ENCODE measurements at regions not wholly inside any gene's neighbourhood (a gene's known extent, or its start where the extent isn't known, plus 50 kb on each side); places are given as distances from the start of the nearest gene placed in this dataset.
"Not testable (repeated sequence)": the region's sequence is repeated elsewhere in the genome, so short reads cannot be mapped to it uniquely, and the experiment has no call there.

DNA sequence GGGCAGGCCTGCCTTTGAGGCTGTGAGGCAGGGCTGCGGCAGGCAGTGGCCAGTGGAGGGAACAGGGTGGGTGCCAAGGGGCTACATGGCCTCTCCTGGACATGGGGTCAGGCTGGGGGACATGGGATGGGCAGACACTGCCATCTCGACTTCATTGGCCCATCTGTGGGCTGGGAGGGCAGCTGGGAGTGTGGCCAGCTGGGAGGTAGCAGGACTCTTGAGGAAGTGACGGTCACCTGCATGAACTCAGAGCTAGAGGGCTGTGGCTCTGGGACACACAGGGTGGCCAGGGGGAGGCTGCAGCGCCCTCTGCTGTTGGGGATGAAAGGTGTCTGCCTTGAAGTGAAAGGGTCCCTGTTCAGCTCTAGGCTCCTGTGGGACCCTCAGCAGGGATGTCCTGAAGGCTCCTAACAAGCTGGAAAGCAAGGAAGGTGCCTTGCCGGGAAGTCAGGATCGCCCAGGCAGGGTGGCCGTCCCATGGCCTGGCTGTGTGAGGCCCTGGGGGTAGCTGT, 244.0 kb downstream of the ANKRD30B start:
- H3K27me3 Mint-ChIP-seq, CTCF ChIA-PET: not testable (repeated sequence)

DNA sequence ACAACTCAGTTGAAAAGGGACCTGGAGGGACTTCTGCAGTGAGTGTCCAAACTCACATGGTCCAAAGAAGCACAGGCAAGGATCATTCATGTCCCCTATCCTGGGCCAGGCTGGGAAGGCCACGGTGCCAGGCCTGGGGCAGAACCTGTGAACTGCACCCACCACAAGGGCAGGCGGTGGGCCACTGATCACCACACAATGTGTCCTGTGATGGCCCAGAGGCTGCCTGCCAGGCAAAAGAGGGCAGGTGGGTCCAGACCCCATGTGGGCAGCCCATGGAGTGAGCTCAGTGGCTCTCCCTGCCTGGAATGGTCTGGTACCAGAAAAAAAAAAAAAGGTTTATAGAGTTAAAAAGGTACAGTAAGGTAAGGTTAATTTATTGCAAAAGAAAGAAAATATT, 244.8 kb downstream of the ANKRD30B start:
- H3K4me3 ChIP-seq (ENCODE audit: low read length); H3K27ac ChIP-seq (ENCODE audit: low read depth in 1 of 2, low read length in 2 of 2); H3K36me3 ChIP-seq (ENCODE audit: insufficient read depth, low read length); DNase-seq; H3K36me3 Mint-ChIP-seq (ENCODE audit: low read depth); H3K27ac Mint-ChIP-seq; H3K9me3 Mint-ChIP-seq; CTCF ChIA-PET; H3K27me3 ChIP-seq (ENCODE audit: control insufficient read depth in 1 of 2, insufficient read depth in 2 of 2, low read length in 2 of 2); H3K4me1 Mint-ChIP-seq (ENCODE audit: low read depth); H3K27me3 Mint-ChIP-seq; POLR2A ChIA-PET; ATAC-seq (ENCODE audit: poor library complexity); H3K4me3 Mint-ChIP-seq; intact Hi-C loops (cut with DNase I, micrococcal nuclease); H3K4me1 ChIP-seq (ENCODE audit: insufficient read depth, low read length): not testable (repeated sequence)
- peaks cover 0 to 10% of the 10 kb centered on the region in 2 experiments for H3K9me3 ChIP-seq (ENCODE audit: control insufficient read depth in 1 of 2, insufficient read depth in 1 of 2, low read length in 2 of 2)

More for the DNA sequence above, 244.0 kb downstream of the ANKRD30B start:
- H3K9me3 ChIP-seq (ENCODE audit: control insufficient read depth in 1 of 2, insufficient read depth in 1 of 2, low read length in 2 of 2); H3K36me3 Mint-ChIP-seq (ENCODE audit: low read depth); H3K27ac ChIP-seq (ENCODE audit: low read depth in 1 of 2, low read length in 2 of 2); H3K4me1 ChIP-seq (ENCODE audit: insufficient read depth, low read length); DNase-seq; H3K27ac Mint-ChIP-seq; ATAC-seq (ENCODE audit: poor library complexity); H3K27me3 ChIP-seq (ENCODE audit: control insufficient read depth in 1 of 2, insufficient read depth in 2 of 2, low read length in 2 of 2); H3K36me3 ChIP-seq (ENCODE audit: insufficient read depth, low read length); POLR2A ChIA-PET; H3K4me3 ChIP-seq (ENCODE audit: low read length); H3K9me3 Mint-ChIP-seq; H3K4me3 Mint-ChIP-seq; H3K4me1 Mint-ChIP-seq (ENCODE audit: low read depth); intact Hi-C loops (cut with DNase I, micrococcal nuclease): not testable (repeated sequence)

DNA sequence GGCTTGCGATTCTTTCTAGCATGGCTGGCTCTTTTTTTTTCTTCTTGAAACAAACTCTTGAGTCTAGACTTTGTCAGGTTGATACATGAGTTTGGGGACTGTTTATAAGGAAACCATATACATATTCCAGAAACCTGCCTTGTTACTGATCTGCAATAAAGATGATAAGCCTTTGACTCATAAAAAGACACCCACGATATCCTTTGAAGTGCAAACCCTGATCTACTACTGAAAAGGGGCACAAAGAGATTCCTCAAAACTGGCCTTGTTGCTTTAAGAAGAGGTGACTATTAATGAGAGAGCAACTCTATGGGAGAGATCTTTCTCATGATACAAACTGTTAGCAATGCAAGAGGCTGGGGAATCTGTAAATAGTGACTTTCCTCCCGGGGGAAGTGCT, 247.1 kb downstream of the ANKRD30B start:
- H3K4me1 Mint-ChIP-seq (ENCODE audit: low read depth); intact Hi-C loops (cut with DNase I, micrococcal nuclease); H3K36me3 ChIP-seq (ENCODE audit: insufficient read depth, low read length); DNase-seq; CTCF ChIA-PET; POLR2A ChIA-PET; H3K27ac ChIP-seq (ENCODE audit: low read depth in 1 of 2, low read length in 2 of 2); H3K36me3 Mint-ChIP-seq (ENCODE audit: low read depth); H3K4me3 Mint-ChIP-seq; H3K27ac Mint-ChIP-seq; H3K4me1 ChIP-seq (ENCODE audit: insufficient read depth, low read length); H3K4me3 ChIP-seq (ENCODE audit: low read length); H3K27me3 ChIP-seq (ENCODE audit: control insufficient read depth in 1 of 2, insufficient read depth in 2 of 2, low read length in 2 of 2); H3K9me3 Mint-ChIP-seq; ATAC-seq (ENCODE audit: poor library complexity); H3K27me3 Mint-ChIP-seq: not testable (repeated sequence)
- peaks cover 0 to 29% of the 10 kb centered on the region in 2 experiments for H3K9me3 ChIP-seq (ENCODE audit: control insufficient read depth in 1 of 2, insufficient read depth in 1 of 2, low read length in 2 of 2)

DNA sequence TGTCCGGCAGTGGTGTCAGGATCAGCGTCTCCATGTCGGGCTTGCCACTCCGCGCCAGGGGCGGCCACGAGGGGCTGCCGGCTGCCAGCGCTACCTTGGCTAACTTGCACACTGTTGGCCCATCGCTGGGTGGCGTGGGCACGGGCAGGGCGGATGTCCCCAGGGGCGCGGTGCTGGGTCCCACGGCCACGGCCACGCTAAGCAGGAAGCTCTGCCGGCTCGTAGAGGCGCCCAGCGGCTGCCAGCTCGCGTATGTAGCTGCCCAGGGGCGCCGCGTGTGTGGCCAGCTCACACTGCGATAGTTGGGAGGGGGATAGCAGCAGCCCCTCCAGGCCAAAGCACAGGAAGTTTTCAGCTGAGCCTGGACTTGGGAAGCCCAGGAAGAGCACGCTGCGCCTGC, 249.4 kb downstream of the ANKRD30B start:
- Mint-ChIP-seq H3K4me3 (no peak overlapping the region), H3K9me3 (no peaks in the 10 kb centered on the region), H3K36me3 (ENCODE audit: low read depth) (no peaks in the 10 kb centered on the region), H3K4me1 (ENCODE audit: low read depth) (no peaks in the 10 kb centered on the region), H3K27me3 (no peaks in the 10 kb centered on the region), H3K27ac (no peak overlapping the region)
- no peaks in the 10 kb centered on the region for H3K4me1 ChIP-seq (ENCODE audit: insufficient read depth, low read length)
- peaks cover 0 to 45% of the 10 kb centered on the region in 2 experiments for H3K9me3 ChIP-seq (ENCODE audit: control insufficient read depth in 1 of 2, insufficient read depth in 1 of 2, low read length in 2 of 2)
- no peaks in the 10 kb centered on the region for H3K36me3 ChIP-seq (ENCODE audit: insufficient read depth, low read length)
- ATAC-seq (ENCODE audit: poor library complexity) (no peak), DNase-seq (no peak)
- TF ChIP-seq, protein P1, sequence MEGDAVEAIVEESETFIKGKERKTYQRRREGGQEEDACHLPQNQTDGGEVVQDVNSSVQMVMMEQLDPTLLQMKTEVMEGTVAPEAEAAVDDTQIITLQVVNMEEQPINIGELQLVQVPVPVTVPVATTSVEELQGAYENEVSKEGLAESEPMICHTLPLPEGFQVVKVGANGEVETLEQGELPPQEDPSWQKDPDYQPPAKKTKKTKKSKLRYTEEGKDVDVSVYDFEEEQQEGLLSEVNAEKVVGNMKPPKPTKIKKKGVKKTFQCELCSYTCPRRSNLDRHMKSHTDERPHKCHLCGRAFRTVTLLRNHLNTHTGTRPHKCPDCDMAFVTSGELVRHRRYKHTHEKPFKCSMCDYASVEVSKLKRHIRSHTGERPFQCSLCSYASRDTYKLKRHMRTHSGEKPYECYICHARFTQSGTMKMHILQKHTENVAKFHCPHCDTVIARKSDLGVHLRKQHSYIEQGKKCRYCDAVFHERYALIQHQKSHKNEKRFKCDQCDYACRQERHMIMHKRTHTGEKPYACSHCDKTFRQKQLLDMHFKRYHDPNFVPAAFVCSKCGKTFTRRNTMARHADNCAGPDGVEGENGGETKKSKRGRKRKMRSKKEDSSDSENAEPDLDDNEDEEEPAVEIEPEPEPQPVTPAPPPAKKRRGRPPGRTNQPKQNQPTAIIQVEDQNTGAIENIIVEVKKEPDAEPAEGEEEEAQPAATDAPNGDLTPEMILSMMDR (IDR thresholded peaks at IDR 0.05): no peak
- CTCF ChIA-PET: no interaction called here
- H3K27ac ChIP-seq (ENCODE audit: low read depth in 1 of 2, low read length in 2 of 2): no peak overlapping the region
- POLR2A ChIA-PET: no interaction called here
- H3K27me3 ChIP-seq (ENCODE audit: control insufficient read depth in 1 of 2, insufficient read depth in 2 of 2, low read length in 2 of 2): no peaks in the 10 kb centered on the region
- no peak overlapping the region for H3K4me3 ChIP-seq (ENCODE audit: low read length)
- intact Hi-C loops (cut with DNase I, micrococcal nuclease): no loop called here

DNA sequence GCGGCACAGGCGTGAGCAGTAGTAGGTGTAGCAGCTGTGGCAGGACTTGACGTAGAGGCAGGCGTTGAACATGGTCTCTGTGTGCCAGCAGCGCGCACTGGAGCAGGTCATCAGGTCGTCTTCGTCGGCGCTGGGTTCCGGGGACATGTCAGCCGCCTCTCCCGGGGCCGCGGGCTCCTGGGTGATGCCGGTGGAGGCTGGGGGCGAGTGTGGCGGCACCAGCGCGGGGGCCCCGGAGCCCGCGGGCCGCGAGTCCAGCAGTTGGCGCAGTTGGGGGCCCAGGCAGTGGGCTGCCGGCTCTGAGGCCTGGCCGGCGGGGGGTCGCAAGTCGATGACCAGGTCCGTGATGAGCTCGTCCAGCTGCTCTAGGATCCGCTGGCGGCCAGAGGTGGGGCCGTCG, 249.9 kb downstream of the ANKRD30B start:
- H3K4me1 Mint-ChIP-seq (ENCODE audit: low read depth); intact Hi-C loops (cut with DNase I, micrococcal nuclease); POLR2A ChIA-PET; H3K36me3 ChIP-seq (ENCODE audit: insufficient read depth, low read length); H3K9me3 Mint-ChIP-seq; H3K27me3 ChIP-seq (ENCODE audit: control insufficient read depth in 1 of 2, insufficient read depth in 2 of 2, low read length in 2 of 2); ATAC-seq (ENCODE audit: poor library complexity); CTCF ChIA-PET; H3K27ac Mint-ChIP-seq; H3K4me3 Mint-ChIP-seq; DNase-seq; H3K36me3 Mint-ChIP-seq (ENCODE audit: low read depth); H3K4me1 ChIP-seq (ENCODE audit: insufficient read depth, low read length); H3K27ac ChIP-seq (ENCODE audit: low read depth in 1 of 2, low read length in 2 of 2); H3K27me3 Mint-ChIP-seq; H3K4me3 ChIP-seq (ENCODE audit: low read length): not testable (repeated sequence)
- peaks cover 0 to 49% of the 10 kb centered on the region in 2 experiments for H3K9me3 ChIP-seq (ENCODE audit: control insufficient read depth in 1 of 2, insufficient read depth in 1 of 2, low read length in 2 of 2)

DNA sequence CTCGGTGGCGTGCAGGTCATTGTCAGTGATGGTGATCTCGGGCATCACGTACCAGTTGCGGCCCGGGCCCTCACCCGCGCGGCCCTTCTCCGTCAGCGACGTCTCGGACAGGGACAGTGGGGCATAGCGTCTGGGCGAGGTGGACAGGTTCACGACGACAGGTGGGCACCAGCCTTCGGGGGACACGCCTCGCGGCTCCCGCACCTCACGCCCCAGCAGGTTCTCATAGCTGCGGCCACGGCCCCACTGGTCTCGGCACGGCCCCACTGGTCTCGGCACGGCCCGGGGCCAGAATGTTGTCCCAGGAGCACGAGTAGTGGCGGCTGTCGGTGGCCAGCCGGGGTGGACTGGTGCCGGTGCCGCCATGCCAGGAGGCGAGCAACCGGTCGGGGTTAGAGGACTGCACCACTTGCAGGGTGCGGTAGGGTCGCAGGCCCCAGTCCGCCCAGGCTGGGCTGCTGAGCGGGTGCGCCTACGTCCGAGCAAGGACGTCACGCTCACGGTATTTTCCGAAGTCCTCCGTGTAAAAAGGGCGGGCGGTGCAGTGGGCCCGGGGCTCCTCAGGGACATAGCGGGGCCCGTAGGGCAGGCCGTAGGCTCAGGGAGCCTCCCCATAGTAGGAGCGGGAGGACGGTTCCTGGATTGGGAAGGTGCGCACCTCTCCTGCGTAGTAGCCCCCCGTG, 250.5 kb downstream of the ANKRD30B start:
- POLR2A ChIA-PET; H3K4me1 ChIP-seq (ENCODE audit: insufficient read depth, low read length); H3K27me3 Mint-ChIP-seq; CTCF ChIA-PET; H3K36me3 ChIP-seq (ENCODE audit: insufficient read depth, low read length); H3K27ac Mint-ChIP-seq; H3K4me1 Mint-ChIP-seq (ENCODE audit: low read depth); DNase-seq; H3K27me3 ChIP-seq (ENCODE audit: control insufficient read depth in 1 of 2, insufficient read depth in 2 of 2, low read length in 2 of 2); H3K27ac ChIP-seq (ENCODE audit: low read depth in 1 of 2, low read length in 2 of 2); H3K4me3 ChIP-seq (ENCODE audit: low read length); H3K36me3 Mint-ChIP-seq (ENCODE audit: low read depth); H3K4me3 Mint-ChIP-seq; intact Hi-C loops (cut with DNase I, micrococcal nuclease); ATAC-seq (ENCODE audit: poor library complexity); H3K9me3 Mint-ChIP-seq: not testable (repeated sequence)
- peaks cover 0 to 53% of the 10 kb centered on the region in 2 experiments for H3K9me3 ChIP-seq (ENCODE audit: control insufficient read depth in 1 of 2, insufficient read depth in 1 of 2, low read length in 2 of 2)
